Islet precursor cell (in vitro differentiated cells): ENCODE measurements at regions not wholly inside any gene's neighbourhood (a gene's known extent, or its start where the extent isn't known, plus 50 kb on each side); places are given as distances from the start of the nearest gene placed in this dataset.

Source experiments
- DNase-seq: peaks from one replicate; pipeline ENCODE4 v3.0.0-alpha.2; 2018

DNA sequence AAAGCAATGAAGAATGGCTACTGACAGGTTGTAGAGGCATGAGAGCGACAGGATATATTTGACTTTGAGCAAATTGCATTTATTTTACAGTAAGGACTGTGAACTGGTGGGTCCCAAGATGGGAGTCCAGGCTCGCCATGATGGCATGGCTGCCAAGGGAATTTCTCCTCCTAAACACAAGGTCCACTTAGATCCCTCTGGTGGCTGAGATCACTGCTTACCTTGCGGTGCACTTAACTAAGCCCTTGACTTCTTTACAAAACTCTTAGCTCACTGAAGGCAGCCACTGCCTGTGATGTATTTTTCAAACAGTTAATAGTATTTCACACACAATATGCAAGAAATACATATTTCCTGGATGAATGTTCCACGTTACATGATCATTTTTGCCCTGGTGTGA, 50.3 kb upstream of the SORBS2 start:
- DNase-seq = no peak

DNA sequence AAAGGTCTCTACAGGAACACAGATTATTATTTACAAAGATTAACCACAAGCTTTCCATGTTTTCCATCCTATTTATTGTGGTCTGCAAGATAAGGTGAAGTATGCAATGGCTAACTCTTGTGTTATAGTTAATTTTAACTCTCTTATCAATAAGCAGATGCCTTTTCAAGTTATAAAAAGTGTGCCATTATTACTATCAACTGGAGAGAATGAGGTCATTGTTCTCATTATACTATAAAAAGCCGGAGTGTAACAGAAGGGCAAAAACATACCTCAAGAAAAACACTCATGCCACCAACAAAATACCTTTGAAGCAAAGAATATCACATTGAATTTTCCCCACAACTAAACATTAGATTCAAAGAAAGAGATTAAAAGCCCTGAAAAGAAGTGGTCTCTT, 52.0 kb upstream of the SORBS2 start:
- DNase-seq = no peak

DNA sequence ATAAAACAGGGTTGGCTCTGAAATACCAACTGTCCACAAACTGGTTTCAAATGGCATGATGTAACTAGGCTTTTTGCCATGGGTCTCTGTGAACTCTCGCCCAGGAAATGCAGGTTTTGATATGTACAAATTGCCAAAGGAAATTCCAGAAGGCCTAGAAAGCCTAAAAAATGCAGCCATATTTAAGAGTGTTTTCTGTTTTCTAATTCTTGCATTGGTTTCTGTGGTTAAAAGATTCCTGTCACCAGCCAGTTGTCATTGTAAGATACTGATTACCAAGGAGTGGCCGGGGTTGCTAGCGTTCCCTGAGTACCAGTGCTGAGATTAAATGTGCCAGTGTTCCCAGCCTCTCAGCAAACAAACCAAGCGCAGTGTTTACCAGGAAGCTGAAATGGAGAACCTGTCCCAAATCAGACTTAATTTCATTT, 53.9 kb upstream of the SORBS2 start:
- no peak for DNase-seq

DNA sequence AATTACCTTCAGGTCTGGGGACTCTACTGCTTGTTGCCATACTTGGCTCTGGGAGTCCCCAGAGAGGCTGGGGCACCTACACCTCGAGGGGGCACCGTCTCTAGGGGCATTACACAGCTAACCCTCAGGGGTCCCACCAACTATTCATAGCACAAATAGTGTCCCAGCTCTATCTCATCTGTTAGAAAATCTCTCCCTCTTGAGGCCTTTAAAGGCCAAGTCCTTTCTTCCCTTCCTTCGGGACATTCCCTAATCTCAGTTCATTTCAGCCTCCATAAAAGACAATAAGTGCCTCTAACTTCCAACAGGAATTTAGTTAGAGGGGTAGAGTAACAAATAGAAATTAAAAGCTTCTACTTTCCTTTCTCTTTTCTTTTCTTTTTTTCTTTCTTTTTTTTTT, 55.8 kb upstream of the SORBS2 start:
- no peak for DNase-seq

DNA sequence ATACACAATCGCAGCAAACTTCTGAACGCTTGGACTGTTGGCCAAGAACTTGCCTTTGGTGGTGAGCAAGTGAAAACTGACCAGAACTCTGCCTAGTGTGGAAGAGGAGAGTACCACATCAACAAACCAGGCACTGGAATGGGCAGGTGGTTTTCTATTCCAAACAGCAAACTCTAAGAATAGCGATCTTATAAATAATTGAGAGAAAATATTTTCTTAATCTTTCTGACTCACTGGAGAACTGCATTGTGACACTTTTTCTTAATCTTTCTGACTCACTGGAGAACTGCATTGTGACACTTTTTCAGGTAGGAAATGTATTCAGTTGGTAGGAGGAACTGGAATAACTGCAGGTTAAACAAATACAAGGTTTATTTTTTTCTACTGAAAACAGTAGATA, 57.0 kb upstream of the SORBS2 start:
- DNase-seq = no peak

DNA sequence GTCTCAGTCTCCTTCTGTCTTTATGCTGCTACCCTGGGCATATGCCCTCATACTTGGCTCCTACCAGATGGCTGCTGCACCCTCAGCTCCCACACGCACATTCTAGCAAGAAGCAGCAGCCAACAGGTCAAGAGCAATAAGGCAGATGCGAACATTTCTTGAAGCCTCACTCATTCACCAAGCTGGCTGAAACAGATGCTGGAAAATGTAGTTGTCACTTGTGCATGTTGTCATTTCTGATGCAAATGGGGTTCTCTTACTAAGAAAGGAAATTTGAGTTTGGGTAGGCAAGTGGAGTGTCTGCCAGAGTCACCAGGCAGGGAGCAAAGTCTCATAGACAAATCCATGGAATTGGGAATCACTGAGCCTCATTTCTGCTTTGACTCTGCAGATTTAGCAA, 57.4 kb upstream of the SORBS2 start:
- DNase-seq = no peak

DNA sequence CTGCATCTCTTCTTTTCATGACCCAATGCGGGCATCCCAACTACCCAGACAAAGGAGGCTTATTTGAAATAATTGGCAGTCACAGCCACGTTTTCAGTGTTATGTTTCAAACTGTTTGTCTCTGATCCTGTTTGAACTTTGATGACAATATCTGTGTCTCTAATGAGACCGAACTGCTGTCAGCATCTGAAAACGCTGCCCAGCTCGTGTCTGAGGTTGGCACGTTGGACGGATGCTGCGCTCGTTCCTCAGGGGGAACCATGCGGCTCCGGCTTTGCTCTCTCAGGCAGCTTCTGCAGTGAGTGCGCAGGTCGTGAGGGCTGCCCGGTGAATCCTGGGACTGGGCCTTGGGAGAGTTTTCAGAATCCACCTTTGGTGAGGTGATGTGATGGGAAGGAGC, 58.4 kb upstream of the SORBS2 start:
- DNase-seq = no peak

DNA sequence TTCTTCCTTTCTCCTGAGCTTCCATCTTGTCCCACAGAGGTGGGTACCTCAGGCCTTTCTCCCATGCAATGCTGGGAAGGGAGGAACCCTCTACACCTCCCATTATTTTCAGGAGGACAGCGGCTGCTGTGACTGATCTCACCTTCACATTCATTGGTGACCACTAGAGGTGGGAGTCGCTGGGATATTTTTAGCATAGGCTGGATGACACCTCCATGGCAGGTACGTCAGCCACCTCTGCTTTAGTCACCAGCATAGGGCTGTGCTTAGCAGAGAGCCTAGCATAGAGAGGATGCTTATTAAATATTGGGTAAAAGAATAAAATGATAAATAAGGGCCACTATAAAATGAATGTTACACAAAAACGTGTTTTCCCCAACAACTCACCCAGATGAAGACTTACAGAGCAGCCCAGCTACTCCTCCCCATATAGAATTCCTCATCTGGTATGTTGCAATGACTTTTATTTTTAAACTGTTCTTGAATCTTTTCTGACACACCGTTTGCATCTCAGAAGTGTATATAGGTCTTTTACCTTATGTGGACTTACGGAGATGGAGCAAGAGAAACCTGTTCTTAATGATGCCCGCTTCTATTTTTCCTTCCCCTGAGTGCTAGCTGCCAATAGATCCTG, 60.9 kb upstream of the SORBS2 start:
- DNase-seq = no peak

DNA sequence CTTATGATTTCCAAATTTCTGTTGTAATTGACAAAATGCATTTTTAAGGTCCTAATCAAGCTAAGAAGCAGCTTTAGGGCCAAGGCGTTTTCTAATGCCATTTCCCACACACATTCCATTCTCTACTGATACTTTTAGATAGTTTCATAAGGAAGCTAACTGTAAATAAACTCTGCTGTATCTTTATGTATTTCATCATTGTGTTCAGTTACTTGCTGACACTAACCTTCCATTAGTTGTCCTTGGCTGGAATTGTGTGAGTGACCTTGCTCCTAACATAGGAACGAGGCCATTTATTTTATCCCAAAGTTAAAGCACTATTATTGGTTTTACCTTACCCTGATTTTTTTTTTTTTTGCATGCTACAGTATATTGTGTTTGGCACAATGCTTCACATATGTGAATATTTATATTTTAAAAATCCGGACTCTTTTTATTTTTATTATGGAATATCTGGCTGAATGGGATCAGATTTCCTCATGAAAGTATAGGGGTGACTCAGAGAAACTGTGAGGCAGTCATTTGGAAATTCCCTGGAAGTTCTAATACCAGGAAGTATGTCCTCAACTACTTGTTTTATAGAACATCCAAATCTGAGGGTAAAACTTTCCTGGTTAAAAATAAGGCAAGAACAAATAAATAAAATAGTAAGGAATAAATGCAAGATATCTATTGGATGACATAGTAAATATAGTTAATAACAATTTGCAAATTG, 62.7 kb upstream of the SORBS2 start:
- DNase-seq = no peak

DNA sequence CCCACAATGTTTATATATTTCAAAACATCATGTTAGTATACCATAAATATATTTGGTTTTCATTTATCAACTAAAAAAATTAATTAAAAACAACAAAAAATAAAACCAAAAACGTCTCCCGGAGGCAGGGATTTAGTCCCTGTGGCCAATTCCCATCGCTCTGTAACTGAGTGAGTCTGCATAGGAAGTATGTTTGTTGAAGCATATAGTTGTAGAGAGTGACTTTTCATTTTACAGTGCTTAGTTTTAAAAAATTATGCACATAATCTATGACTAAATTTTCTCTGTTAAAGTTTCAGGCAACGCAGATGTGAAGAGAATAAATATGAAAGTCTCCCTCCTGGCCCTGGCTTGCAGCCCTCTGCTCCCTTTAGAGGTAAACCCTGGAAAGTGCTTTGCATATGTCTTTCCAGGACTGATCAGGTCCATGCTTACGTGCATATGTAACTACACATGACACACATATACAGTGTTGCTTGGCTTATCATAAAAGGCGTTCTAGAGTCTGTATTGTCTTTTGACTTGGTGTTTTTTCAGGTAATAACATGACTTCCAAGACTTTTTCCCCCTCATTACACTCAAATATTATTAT, 63.4 kb upstream of the SORBS2 start:
- DNase-seq = no peak

DNA sequence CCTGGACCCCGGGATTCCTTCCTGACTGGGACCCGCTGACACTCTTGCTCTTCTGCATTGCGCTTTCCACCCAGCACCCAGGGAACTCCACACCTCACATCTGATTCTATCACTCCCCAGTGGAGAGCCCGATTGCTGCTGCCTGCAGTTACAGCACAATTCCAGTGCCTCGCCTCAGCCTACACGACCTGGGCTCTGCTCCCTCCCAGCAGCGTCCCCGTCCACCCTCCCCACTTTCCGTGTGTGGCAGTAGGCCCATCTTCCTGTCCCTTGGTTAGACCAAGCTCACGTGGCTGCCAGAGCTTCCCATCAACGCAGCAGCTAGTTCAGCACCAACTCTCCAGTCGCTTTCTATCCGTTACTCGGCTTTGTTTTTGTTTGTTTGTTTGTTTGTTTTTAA, 66.6 kb upstream of the SORBS2 start:
- no peak for DNase-seq

DNA sequence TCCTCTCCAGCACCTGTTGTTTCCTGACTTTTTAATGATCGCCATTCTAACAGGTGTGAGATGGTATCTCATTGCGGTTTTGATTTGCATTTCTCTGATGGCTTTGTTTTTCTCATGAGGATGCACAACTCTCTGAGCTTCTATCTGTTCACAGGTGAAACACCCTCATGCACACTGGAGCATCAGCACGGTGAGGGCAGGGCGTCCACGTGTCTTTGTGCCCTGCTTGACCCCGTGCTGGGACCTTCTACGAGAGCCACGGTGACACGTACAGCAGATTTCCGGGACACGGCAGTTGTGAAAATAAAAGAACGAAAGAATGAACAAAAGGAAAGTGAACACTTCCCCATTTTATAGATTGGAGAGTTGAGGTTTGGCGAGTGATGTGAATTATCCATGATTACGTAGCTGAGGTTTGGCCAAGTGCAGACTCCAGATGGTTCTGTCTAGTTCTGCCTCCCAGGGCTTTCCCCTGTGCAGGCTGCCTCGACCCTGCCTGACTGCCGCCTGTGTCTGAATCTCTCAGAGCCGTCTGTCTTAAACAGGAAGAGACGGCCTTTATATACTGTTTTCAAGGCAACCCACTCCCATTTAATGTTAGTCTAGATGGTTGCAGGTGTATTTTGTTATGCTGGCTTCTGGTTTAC, 67.8 kb upstream of the SORBS2 start:
- DNase-seq = no peak

DNA sequence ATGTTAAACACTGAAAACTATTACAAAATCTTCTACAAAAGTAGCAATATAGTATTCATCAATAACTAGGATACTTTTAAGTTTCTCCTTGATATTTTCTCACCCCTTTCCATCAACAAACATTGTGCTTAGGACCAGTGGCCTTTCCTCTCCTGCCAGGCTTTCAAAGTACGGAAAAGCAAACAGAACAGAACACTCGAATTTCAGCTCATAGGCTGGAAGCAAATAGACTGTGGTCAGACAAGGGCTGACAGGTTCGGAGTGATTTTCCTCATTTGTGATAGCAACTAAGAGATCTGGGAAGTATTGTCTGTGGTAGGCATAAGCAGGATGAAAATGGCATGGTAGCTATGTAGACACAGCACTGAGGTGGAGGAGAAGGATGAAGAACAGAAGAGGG, 68.6 kb upstream of the SORBS2 start:
- no peak for DNase-seq

DNA sequence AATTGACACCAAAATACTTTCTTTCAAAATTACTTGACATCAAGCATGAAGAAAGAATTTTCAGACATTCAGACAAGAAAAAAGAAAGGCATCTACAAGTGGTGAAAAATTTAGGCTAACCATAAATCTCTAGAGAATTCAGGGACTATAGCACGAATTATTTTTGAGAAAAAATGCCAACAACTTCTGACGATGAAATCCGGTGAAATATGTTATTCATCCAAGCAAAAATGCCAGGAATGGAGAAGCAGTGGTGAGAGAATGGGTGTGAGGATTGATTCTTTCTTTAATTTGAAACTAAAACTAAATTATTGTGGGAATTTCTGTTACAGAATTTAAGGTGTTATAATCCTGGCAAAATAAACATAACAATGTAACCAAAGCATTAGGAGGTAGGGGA, 69.4 kb upstream of the SORBS2 start:
- DNase-seq = no peak

DNA sequence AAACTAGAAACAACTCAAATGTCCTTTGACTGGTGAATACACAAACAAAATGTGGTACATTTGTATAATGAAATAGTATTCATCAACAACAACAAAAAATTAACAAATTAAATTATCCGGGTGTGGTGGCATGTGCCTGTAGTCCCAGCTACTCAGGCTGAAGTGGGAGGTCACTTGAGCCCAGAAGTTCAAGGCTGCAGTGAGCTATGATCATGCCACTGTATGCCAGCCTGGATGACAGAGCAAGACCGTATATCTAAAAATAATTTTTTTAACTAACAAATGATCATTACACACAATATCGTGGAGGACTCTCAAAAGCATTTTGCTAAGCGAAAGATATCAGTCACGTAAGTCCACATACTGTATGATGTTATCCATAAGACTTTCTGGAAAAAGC, 71.6 kb upstream of the SORBS2 start:
- no peak for DNase-seq

DNA sequence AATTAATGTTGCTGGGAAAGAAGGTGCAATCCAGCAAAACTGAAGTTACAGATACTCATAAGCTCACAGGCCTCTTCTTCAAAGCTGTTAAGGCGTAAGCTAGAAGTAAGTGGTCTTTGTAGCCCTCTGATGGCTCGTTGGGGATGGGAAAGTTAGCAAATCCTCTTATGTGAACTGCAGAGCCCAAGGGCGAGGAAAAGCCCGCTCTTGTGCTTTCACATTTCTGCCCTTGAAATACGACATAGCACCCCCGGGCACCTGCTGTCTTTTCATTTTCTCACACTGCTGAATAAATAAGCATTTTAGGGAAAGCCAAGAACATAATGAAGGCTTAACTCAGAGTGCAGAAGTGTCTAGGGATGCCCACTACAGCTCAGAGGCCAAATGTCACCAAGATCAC, 73.1 kb upstream of the SORBS2 start:
- DNase-seq = no peak

DNA sequence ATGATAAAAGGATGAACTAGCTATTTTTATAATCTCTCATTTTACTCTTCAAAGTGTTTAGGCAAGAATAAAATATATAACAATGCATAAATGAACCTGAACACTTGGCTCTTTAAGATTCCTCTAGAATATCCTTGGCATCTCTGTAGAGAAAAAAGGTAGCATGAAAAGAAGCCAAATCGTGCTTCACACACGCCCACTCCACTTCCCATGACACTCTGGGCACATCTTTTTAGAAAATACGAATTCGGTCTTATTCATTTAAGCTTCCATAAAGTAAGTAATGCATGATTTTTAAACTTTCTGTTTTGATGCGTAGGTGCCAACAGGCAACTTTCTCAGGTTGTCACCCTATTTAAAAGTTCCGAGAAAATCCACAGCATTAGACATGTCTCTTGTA, 73.6 kb upstream of the SORBS2 start:
- no peak for DNase-seq

DNA sequence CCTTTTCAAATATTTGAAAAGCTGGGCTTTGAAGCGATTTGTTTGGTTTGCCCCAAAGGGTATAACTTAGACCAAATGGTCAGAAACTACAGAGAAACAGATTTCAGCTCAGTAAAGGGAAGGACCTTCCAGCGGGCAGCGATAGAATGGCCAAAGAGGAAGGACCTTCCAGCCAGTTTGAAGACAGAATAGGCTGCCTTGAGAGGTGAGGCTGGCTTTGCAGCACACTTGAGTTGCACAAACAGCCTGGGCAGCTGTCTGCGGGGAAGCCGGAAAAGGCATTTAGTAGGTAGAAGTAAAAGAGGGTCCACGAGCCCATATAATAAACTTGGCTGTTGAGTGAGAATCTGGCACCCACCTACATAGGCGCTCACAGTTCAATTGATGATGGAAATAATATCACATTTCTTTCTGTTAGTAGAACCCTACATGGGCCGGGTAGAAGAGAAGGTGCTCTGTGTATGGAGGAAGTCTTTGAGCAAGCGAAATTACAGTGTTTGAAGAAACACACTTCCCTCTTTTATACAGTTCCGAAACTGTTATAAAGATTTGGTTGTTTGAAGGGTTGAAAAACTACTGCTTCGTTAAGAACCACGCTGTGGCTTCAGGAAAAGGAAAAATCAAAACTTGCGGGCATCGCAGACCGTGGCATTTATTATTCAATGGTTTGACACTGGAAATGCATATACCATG, 75.0 kb upstream of the SORBS2 start:
- DNase-seq = no peak

DNA sequence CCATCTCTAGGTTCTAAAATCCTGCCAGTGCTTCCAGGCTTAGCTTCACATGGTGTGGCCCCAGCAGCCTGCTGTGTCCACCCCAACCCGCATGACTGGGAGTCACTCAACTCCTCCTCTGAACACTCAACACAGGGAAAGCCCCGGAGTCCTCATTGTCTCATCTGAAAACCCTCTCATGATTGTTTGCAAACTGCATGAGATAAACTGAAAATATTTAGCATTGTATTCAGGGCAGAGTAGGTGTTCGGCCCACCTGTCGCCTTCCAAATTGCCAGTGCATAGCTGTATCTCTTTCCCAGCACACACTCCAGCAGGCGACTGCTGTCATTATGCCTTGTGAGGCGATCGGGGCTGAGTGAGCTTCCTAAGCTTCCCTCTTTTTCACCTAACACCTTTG, 76.7 kb upstream of the SORBS2 start:
- no peak for DNase-seq

DNA sequence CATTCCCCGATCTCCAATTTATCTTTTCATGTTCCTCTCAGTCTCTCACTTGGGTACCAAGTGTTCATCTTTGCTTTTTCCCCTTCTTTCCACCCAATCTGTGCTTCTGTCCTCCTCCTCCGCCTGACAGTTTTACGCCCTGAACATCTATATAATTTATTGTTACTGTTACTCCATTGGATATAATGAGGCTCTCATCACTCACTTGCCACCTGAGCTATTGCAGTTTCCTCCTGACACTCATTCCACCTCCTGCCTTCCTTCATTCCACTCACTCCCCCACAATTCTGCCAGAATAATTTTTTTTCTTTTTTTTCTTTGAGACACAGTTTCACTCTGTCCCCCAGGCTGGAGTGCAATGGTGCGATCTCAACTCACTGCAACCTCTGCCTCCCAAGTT, 77.6 kb upstream of the SORBS2 start:
- DNase-seq = no peak

DNA sequence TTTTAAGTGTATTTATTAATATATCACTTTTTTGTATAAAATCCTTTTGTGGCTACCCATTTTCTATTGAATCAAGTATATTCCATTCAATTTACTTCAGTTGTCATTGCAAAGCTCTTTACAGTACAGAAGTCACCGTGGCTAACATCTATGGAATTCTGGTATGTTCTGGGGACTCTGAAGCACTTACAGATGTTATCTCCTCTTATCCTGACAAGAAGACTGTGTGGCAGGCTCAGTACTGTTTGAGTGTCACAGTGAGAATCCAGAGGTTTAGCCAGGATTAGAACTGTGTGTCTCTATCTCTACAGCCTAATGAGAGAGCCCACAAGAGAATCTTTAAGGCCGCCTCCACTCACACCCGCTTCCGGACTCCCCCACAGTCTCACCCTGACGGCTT, 78.2 kb upstream of the SORBS2 start:
- DNase-seq = peak; percentile 77

DNA sequence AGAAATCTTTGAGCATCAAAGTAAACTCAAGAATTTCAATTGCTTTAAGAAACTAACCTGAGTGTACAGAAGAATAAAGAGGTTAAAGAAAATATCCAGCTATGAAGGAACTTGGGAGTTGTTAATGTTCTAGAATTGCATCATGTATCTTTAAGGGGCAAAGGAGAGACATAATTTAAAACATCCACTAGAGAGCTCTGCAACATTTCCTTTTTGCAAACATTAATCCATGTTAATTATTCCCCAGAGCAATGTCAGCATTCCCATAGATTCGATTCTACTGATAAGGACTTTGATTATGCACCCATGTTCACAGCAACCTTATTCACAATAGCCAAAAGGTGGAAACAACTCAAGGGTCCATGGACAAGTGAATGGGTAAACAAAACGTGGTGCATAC, 80.2 kb upstream of the SORBS2 start:
- DNase-seq = no peak

DNA sequence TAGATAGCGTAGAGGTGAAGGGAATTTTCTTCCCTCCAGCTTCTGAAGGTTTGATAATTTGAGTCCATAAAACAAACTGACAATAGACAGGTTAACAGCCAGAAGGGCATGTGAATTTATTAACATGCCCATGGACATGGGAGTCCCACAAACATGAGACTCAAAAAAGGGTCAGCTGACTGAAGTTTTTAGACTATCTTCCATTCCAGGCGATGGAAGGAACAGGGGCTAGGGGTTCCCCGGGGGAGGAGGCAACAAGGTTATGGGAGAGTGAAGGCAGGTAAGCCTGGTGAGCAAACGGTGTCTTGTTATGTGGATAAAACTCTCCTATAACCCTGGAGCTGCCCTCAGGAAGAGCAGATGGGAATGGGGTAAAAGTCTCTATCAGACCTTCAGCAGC, 81.5 kb upstream of the SORBS2 start:
- DNase-seq = no peak

DNA sequence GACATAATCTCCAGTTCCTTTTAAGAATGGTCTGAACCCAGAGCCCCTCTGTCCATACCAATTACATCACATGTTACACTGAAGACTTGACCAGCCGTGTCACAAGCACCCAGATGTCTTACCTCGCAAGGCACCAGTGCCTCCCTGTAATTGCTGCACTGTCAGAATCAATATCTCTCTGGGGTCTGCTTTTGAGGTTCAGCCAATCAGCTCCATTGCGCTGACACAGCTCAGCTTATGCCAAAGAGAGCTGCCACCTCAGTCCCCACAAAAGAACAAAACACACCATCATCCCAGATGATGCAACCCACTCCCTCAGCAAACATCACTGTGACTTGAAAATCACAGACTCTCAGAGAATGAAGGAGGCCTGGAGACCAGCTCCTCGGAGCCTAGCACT, 82.5 kb upstream of the SORBS2 start:
- DNase-seq = no peak
